ENCODE measurements at regions not wholly inside any gene's neighbourhood (a gene's known extent, or its start where the extent isn't known, plus 50 kb on each side); places are given as distances from the start of the nearest gene placed in this dataset.

GRCh38 chr22:34278121-34278520, 357.8 kb upstream of the LARGE1 start:
- TF ChIP-seq, protein P1, sequence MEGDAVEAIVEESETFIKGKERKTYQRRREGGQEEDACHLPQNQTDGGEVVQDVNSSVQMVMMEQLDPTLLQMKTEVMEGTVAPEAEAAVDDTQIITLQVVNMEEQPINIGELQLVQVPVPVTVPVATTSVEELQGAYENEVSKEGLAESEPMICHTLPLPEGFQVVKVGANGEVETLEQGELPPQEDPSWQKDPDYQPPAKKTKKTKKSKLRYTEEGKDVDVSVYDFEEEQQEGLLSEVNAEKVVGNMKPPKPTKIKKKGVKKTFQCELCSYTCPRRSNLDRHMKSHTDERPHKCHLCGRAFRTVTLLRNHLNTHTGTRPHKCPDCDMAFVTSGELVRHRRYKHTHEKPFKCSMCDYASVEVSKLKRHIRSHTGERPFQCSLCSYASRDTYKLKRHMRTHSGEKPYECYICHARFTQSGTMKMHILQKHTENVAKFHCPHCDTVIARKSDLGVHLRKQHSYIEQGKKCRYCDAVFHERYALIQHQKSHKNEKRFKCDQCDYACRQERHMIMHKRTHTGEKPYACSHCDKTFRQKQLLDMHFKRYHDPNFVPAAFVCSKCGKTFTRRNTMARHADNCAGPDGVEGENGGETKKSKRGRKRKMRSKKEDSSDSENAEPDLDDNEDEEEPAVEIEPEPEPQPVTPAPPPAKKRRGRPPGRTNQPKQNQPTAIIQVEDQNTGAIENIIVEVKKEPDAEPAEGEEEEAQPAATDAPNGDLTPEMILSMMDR (IDR thresholded peaks at IDR 0.05) = no peak
- TF ChIP-seq EP300 (IDR thresholded peaks at IDR 0.05) (no peak), POLR2A (IDR thresholded peaks at IDR 0.05) (no peak), POLR2AphosphoS5 (IDR thresholded peaks at IDR 0.05) (no peak)

Measured in upper lobe of left lung (tissue), 4 donors.